Activated CD4-positive, alpha-beta T cell treated with anti-CD3 and anti-CD28 coated beads for 36 hours (primary cell): ENCODE measurements at regions not wholly inside any gene's neighbourhood (a gene's known extent, or its start where the extent isn't known, plus 50 kb on each side); places are given as distances from the start of the nearest gene placed in this dataset.

Experiments used
- ATAC-seq: fragments of 200-7000 bp; cut with Tn5 transposase; one replicate; pipeline ENCODE4 v1.10.0; 2021; ENCODE audit warnings: mild to moderate bottlenecking, moderate library complexity
- CTCF ChIA-PET: fragments of 350-600 bp; sonication (Branson Sonifier 250); formaldehyde crosslinking; loops from one replicate; lab custom pipeline; 2021; ENCODE audit warnings: antibody characterized with exemption; lab: Charles Lee
- POLR2A ChIA-PET: fragments of 350-600 bp; sonication (Branson Sonifier 250); formaldehyde crosslinking; loops from one replicate; lab custom pipeline; 2021; ENCODE audit warnings: antibody characterized with exemption, inconsistent platforms; lab: Charles Lee
- DNase-seq: peaks from one replicate; pipeline ENCODE4 v3.0.0-alpha.2; 2020
- H3K27ac Mint-ChIP-seq: one replicate; pipeline ENCODE4 v1.8.0; 2021; ENCODE audit warnings: mixed read lengths
- H3K27me3 Mint-ChIP-seq: one replicate; pipeline ENCODE4 v1.8.0; 2021; ENCODE audit warnings: mixed read lengths
- H3K36me3 Mint-ChIP-seq: one replicate; pipeline ENCODE4 v1.8.0; 2021; ENCODE audit warnings: low read depth, mixed read lengths
- H3K4me1 Mint-ChIP-seq: one replicate; pipeline ENCODE4 v1.8.0; 2021; ENCODE audit warnings: mixed read lengths
- H3K4me3 Mint-ChIP-seq: one replicate; pipeline ENCODE4 v1.8.0; 2021; ENCODE audit warnings: mild to moderate bottlenecking, moderate library complexity, mixed read lengths
- H3K9me3 Mint-ChIP-seq: one replicate; pipeline ENCODE4 v1.8.0; 2021; ENCODE audit warnings: low read depth, mixed read lengths
- intact Hi-C, 2 experiments: fragments of 100-400 bp; cut with DNase I in 1 of 2; cut with micrococcal nuclease in 1 of 2; formaldehyde crosslinking; loops; one replicate each; pipeline versions ENCODE4 v1.14.2 to v1.15.1; 2022 to 2024; cut with DNase I, micrococcal nuclease

- POLR2A ChIA-PET = interaction anchor here (0.6 kb wide), 1 partner anchor 90 kb away, joined by 3 read pairs; no protein-coding TSS in a partner anchor
- Mint-ChIP-seq H3K4me3 (no peak overlapping the region), H3K9me3 (no peaks in the 10 kb centered on the region), H3K27ac (no peak overlapping the region), H3K27me3 (no peaks in the 10 kb centered on the region), H3K36me3 (no peaks in the 10 kb centered on the region), H3K4me1 (no peaks in the 10 kb centered on the region)
- intact Hi-C loops = no loop called here
- CTCF ChIA-PET = no interaction called here
- DNase-seq = no peak
- no peak for ATAC-seq
Observed at GRCh38 chr3:117989982-117990381, 1044.7 kb downstream of the IGSF11 start.

GRCh38 chr3:117990627-117991026 is 1044.0 kb downstream of the IGSF11 start:
- no peaks in the 10 kb centered on the region for H3K4me1 Mint-ChIP-seq
- H3K9me3 Mint-ChIP-seq = no peaks in the 10 kb centered on the region
- no peak overlapping the region for H3K27ac Mint-ChIP-seq
- H3K4me3 Mint-ChIP-seq = no peak overlapping the region
- intact Hi-C loops = no loop called here
- DNase-seq = no peak
- no peaks in the 10 kb centered on the region for H3K36me3 Mint-ChIP-seq
- ChIA-PET CTCF (no interaction called here), POLR2A (interaction anchor here (0.6 kb wide), 1 partner anchor 89 kb away, joined by 3 read pairs; no protein-coding TSS in a partner anchor)
- peaks cover 3% of the 10 kb centered on the region for H3K27me3 Mint-ChIP-seq
- no peak for ATAC-seq

GRCh38 chr3:117995842-117996437 is 1038.7 kb downstream of the IGSF11 start:
- intact Hi-C loops = loop anchor here (5.0 kb wide), 1 partner anchor 979 kb away; no protein-coding TSS in a partner anchor
- Mint-ChIP-seq H3K9me3 (no peaks in the 10 kb centered on the region), H3K4me3 (no peak overlapping the region), H3K36me3 (no peaks in the 10 kb centered on the region), H3K4me1 (no peaks in the 10 kb centered on the region), H3K27ac (no peak overlapping the region), H3K27me3 (peaks cover 3% of the 10 kb centered on the region)
- CTCF ChIA-PET = interaction anchor here (0.7 kb wide), 2 partner anchors 39 to 422 kb away, joined by 3 to 5 read pairs; no protein-coding TSS in a partner anchor
- POLR2A ChIA-PET = no interaction called here
- ATAC-seq (no peak), DNase-seq (no peak)

GRCh38 chr3:117997201-117998049 is 1037.2 kb downstream of the IGSF11 start:
- no peak overlapping the region for H3K27ac Mint-ChIP-seq
- CTCF ChIA-PET = interaction anchor here (0.6 to 1.6 kb wide), 7 partner anchors 13 to 1227 kb away, joined by 3 to 13 read pairs (median 4); no protein-coding TSS in a partner anchor
- H3K9me3 Mint-ChIP-seq = no peaks in the 10 kb centered on the region
- no peak overlapping the region for H3K4me3 Mint-ChIP-seq
- no peaks in the 10 kb centered on the region for H3K36me3 Mint-ChIP-seq
- intact Hi-C loops = loop anchor here (1.0 to 5.0 kb wide), 2 partner anchors 980 to 1226 kb away; no protein-coding TSS in a partner anchor
- ATAC-seq (peak; percentile 88), DNase-seq (peak; percentile 75)
- peaks cover 3% of the 10 kb centered on the region for H3K27me3 Mint-ChIP-seq
- no peaks in the 10 kb centered on the region for H3K4me1 Mint-ChIP-seq
- POLR2A ChIA-PET = no interaction called here

- intact Hi-C loops = loop anchor here (5.0 kb wide), 1 partner anchor 981 kb away; no protein-coding TSS in a partner anchor
- DNase-seq (no peak), ATAC-seq (no peak)
- CTCF ChIA-PET = interaction anchor here (1.2 to 1.6 kb wide), 4 partner anchors 13 to 1227 kb away, joined by 4 to 13 read pairs (median 5); no protein-coding TSS in a partner anchor
- Mint-ChIP-seq H3K4me1 (no peaks in the 10 kb centered on the region), H3K27ac (no peak overlapping the region), H3K27me3 (peaks cover 3% of the 10 kb centered on the region), H3K9me3 (no peaks in the 10 kb centered on the region), H3K36me3 (no peaks in the 10 kb centered on the region), H3K4me3 (no peak overlapping the region)
- POLR2A ChIA-PET = no interaction called here
Observed at GRCh38 chr3:117998071-117998470, 1036.6 kb downstream of the IGSF11 start.

GRCh38 chr3:118000219-118000618 is 1034.4 kb downstream of the IGSF11 start:
- POLR2A ChIA-PET = no interaction called here
- H3K27ac Mint-ChIP-seq = no peak overlapping the region

GRCh38 chr3:118001380-118001779 is 1033.3 kb downstream of the IGSF11 start:
- intact Hi-C loops = no loop called here
- DNase-seq (no peak), ATAC-seq (no peak)
- no peak overlapping the region for H3K27ac Mint-ChIP-seq
- peaks cover 2% of the 10 kb centered on the region for H3K9me3 Mint-ChIP-seq
- H3K27me3 Mint-ChIP-seq = no peaks in the 10 kb centered on the region
- no peak overlapping the region for H3K4me3 Mint-ChIP-seq
- no peaks in the 10 kb centered on the region for H3K36me3 Mint-ChIP-seq
- ChIA-PET CTCF (interaction anchor here (0.9 kb wide), 1 partner anchor 17 kb away, joined by 3 read pairs; no protein-coding TSS in a partner anchor), POLR2A (no interaction called here)
- H3K4me1 Mint-ChIP-seq = no peaks in the 10 kb centered on the region

More at GRCh38 chr3:118000219-118000618, 1034.4 kb downstream of the IGSF11 start:
- H3K9me3 Mint-ChIP-seq = peaks cover 2% of the 10 kb centered on the region
- DNase-seq = no peak
- H3K4me3 Mint-ChIP-seq = no peak overlapping the region
- intact Hi-C loops = no loop called here
- CTCF ChIA-PET = no interaction called here
- H3K36me3 Mint-ChIP-seq = no peaks in the 10 kb centered on the region
- H3K27me3 Mint-ChIP-seq = peaks cover 1% of the 10 kb centered on the region
- no peaks in the 10 kb centered on the region for H3K4me1 Mint-ChIP-seq
- ATAC-seq = no peak

GRCh38 chr3:118011910-118012309 is 1022.7 kb downstream of the IGSF11 start:
- no peaks in the 10 kb centered on the region for H3K36me3 Mint-ChIP-seq
- ChIA-PET POLR2A (no interaction called here), CTCF (interaction anchor here (0.6 to 2.7 kb wide), 3 partner anchors 10 to 972 kb away, joined by 3 to 13 read pairs (median 3); no protein-coding TSS in a partner anchor)
- H3K4me1 Mint-ChIP-seq = no peaks in the 10 kb centered on the region
- DNase-seq = no peak
- no peak overlapping the region for H3K27ac Mint-ChIP-seq
- no peak overlapping the region for H3K4me3 Mint-ChIP-seq
- no peak for ATAC-seq
- H3K27me3 Mint-ChIP-seq = no peaks in the 10 kb centered on the region
- peaks cover 9% of the 10 kb centered on the region for H3K9me3 Mint-ChIP-seq
- intact Hi-C loops = no loop called here

GRCh38 chr3:118029049-118029448 is 1005.6 kb downstream of the IGSF11 start:
- no peaks in the 10 kb centered on the region for H3K27me3 Mint-ChIP-seq
- ATAC-seq = no peak

GRCh38 chr3:118036215-118036614 is 998.4 kb downstream of the IGSF11 start:
- no peaks in the 10 kb centered on the region for H3K36me3 Mint-ChIP-seq
- CTCF ChIA-PET = no interaction called here
- no peaks in the 10 kb centered on the region for H3K27me3 Mint-ChIP-seq
- H3K4me1 Mint-ChIP-seq = no peaks in the 10 kb centered on the region
- no peak overlapping the region for H3K27ac Mint-ChIP-seq
- POLR2A ChIA-PET = no interaction called here
- intact Hi-C loops = no loop called here
- ATAC-seq = no peak
- no peak overlapping the region for H3K4me3 Mint-ChIP-seq
- DNase-seq = no peak
- peaks cover 21% of the 10 kb centered on the region for H3K9me3 Mint-ChIP-seq

More at GRCh38 chr3:118029049-118029448, 1005.6 kb downstream of the IGSF11 start:
- Mint-ChIP-seq H3K36me3 (no peaks in the 10 kb centered on the region), H3K27ac (no peak overlapping the region), H3K4me1 (no peaks in the 10 kb centered on the region), H3K4me3 (no peak overlapping the region), H3K9me3 (peaks cover 37% of the 10 kb centered on the region)
- no peak for DNase-seq
- CTCF ChIA-PET = no interaction called here
- POLR2A ChIA-PET = no interaction called here
- intact Hi-C loops = no loop called here

- H3K27ac Mint-ChIP-seq = no peak overlapping the region
- no peaks in the 10 kb centered on the region for H3K27me3 Mint-ChIP-seq
- DNase-seq (no peak), ATAC-seq (no peak)
- H3K36me3 Mint-ChIP-seq = no peaks in the 10 kb centered on the region
- intact Hi-C loops = no loop called here
- no peak overlapping the region for H3K4me3 Mint-ChIP-seq
- H3K9me3 Mint-ChIP-seq = peaks cover 11% of the 10 kb centered on the region
- POLR2A ChIA-PET = no interaction called here
- CTCF ChIA-PET = no interaction called here
- no peaks in the 10 kb centered on the region for H3K4me1 Mint-ChIP-seq
Observed at GRCh38 chr3:118055381-118055780, 979.3 kb downstream of the IGSF11 start.
